Lower lobe of right lung (tissue), 2 donors: ENCODE measurements at regions not wholly inside any gene's neighbourhood (a gene's known extent, or its start where the extent isn't known, plus 50 kb on each side); places are given as distances from the start of the nearest gene placed in this dataset.
A peak's percentile ranks its signal among the peaks of the same experiment; 100 is the strongest.

ENCODE experiments used
- ATAC-seq, 2 donors: fragments of 200-7000 bp; cut with Tn5 transposase; one replicate each; pipeline ENCODE4 v1.9.1; 2020 to 2022; ENCODE audit warnings: mild to moderate bottlenecking in 2 of 2, moderate library complexity in 2 of 2
- DNase-seq: peaks from one replicate; pipeline ENCODE4 v3.0.0-alpha.2; 2020
- H3K27ac ChIP-seq: fragments of 200-600 bp; one replicate; pipeline ENCODE4 v1.8.0; 2022
- H3K27me3 ChIP-seq: fragments of 200-600 bp; one replicate; pipeline ENCODE4 v1.8.0; 2022; ENCODE audit warnings: low read depth
- H3K36me3 ChIP-seq: fragments of 200-600 bp; one replicate; pipeline ENCODE4 v1.8.0; 2022; ENCODE audit warnings: mild to moderate bottlenecking
- H3K4me1 ChIP-seq: fragments of 200-600 bp; one replicate; pipeline ENCODE4 v1.8.0; 2022
- H3K4me3 ChIP-seq: fragments of 200-600 bp; one replicate; pipeline ENCODE4 v1.8.0; 2022; ENCODE audit warnings: mild to moderate bottlenecking
- H3K9me3 ChIP-seq: fragments of 200-600 bp; one replicate; pipeline ENCODE4 v1.8.0; 2022
- CTCF ChIP-seq: fragments of 200-600 bp; IDR thresholded peaks from one replicate; pipeline ENCODE4 v1.8.0; 2022; ENCODE audit warnings: antibody characterized with exemption, mild to moderate bottlenecking
- intact Hi-C: fragments of 100-400 bp; cut with DNase I; formaldehyde crosslinking; loops from one replicate; pipeline ENCODE4 v1.11.0; 2022
- donor health status: DM: no; HTN: yes; CAD: no; lungs with severe emphysema.

- DNase-seq (no peak), ATAC-seq (no peak)
- Histone ChIP-seq H3K4me3 (no peak overlapping the region), H3K4me1 (peaks cover 4% of the 10 kb centered on the region), H3K27me3 (no peaks in the 10 kb centered on the region), H3K36me3 (peaks cover 17% of the 10 kb centered on the region), H3K27ac (no peak overlapping the region), H3K9me3 (no peaks in the 10 kb centered on the region)
- intact Hi-C loops: no loop called here
- TF ChIP-seq CTCF: no peak
Observed at GRCh38 chr4:20529691-20530090, 170.6 kb upstream of the PACRGL start.

- H3K4me3 ChIP-seq: no peak overlapping the region
- H3K27me3 ChIP-seq: no peaks in the 10 kb centered on the region
- DNase-seq: no peak
- peaks cover 10% of the 10 kb centered on the region for H3K36me3 ChIP-seq
- H3K27ac ChIP-seq: no peak overlapping the region
- intact Hi-C loops: no loop called here
- ATAC-seq: no peak
- H3K4me1 ChIP-seq: peaks cover 4% of the 10 kb centered on the region
- TF ChIP-seq CTCF: no peak
- H3K9me3 ChIP-seq: no peaks in the 10 kb centered on the region
Observed at GRCh38 chr4:20532116-20532790, 168.0 kb upstream of the PACRGL start.

GRCh38 chr4:20532871-20533870, 167.1 kb upstream of the PACRGL start:
- TF ChIP-seq CTCF: no peak
- DNase-seq (no peak), ATAC-seq (no peak)
- Histone ChIP-seq H3K27me3 (no peaks in the 10 kb centered on the region), H3K4me1 (peaks cover 4% of the 10 kb centered on the region), H3K4me3 (no peak overlapping the region), H3K36me3 (peaks cover 10% of the 10 kb centered on the region), H3K27ac (peak overlapping the region; percentile 8), H3K9me3 (no peaks in the 10 kb centered on the region)
- intact Hi-C loops: no loop called here

GRCh38 chr4:20538905-20539304, 161.4 kb upstream of the PACRGL start:
- Histone ChIP-seq H3K27ac (no peak overlapping the region), H3K4me3 (no peak overlapping the region), H3K9me3 (no peaks in the 10 kb centered on the region), H3K27me3 (no peaks in the 10 kb centered on the region), H3K4me1 (no peaks in the 10 kb centered on the region), H3K36me3 (peaks cover 1% of the 10 kb centered on the region)
- no peak for TF ChIP-seq CTCF
- DNase-seq (no peak), ATAC-seq (no peak)
- intact Hi-C loops: no loop called here

GRCh38 chr4:20543131-20543530, 157.1 kb upstream of the PACRGL start:
- Histone ChIP-seq H3K27ac (no peak overlapping the region), H3K9me3 (no peaks in the 10 kb centered on the region), H3K4me1 (no peaks in the 10 kb centered on the region), H3K4me3 (no peak overlapping the region), H3K36me3 (no peaks in the 10 kb centered on the region), H3K27me3 (no peaks in the 10 kb centered on the region)
- ATAC-seq (no peak), DNase-seq (no peak)
- intact Hi-C loops: no loop called here
- no peak for TF ChIP-seq CTCF
